ENCODE measurements at regions not wholly inside any gene's neighbourhood (a gene's known extent, or its start where the extent isn't known, plus 50 kb on each side); places are given as distances from the start of the nearest gene placed in this dataset.
"Not testable (repeated sequence)": the region's sequence is repeated elsewhere in the genome, so short reads cannot be mapped to it uniquely, and the experiment has no call there.

DNA sequence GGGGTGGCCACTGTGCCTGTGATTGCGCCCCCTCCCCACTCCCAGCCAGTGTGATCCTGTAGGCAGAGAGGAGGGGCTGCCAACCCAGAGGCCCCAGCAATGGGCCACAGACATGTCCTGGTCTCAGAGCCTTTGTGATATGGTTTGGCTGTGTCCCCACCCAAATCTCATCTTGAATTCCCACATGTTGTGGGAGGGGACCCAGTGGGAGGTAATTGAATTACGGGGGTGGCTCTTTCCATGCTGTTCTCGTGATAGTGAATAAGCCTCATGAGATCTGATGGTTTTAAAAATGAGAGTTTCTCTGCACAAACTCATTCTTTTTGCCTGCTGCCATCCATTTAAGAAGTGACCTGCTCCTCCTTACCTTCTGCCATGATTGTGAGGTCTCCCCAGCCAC, 56.8 kb upstream of the ZNF469 start:
- DNase-seq = no peak

DNA sequence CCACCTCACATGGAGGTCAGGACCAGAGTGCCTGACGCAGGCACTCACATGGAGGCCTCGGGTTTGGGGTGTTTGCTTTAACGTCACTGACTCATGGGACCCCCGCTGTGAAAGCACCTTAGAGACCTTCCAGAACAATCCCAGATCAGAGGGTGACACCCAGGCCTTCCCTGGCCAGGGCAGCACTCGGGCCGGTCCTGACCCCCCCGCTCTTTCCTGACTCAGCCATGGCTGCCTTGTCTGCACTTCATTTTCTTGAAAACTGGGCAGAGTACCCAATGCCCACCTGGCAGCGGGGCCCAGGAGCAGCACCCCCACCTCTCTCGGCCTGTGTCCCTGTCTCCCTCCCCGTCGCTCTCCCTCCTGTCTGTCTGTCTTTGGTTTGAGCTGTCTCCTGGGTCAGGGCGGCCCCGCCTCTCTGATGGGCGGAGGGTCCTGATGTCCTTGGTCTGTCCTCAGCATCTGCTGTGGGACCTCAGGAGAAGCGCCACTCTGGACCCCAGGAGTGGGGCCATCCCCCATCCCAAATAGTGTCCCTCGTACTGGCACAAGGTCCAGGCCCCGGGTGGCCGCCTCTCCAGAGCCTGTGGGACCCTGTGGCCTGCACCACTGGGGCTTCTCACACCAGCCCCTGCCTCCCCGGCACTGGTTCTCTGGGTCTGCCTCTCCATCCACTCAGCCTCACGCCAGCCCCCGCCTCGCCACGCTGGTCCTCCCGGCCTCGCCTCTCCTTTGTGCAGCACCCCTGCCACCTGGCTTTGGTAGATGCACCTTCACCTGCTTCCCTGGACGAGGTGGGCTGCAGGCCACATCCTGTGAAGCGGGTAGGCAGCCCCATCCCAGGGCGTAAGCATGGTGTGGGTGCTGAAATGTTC, 55.9 kb upstream of the ZNF469 start:
- no peak for DNase-seq

DNA sequence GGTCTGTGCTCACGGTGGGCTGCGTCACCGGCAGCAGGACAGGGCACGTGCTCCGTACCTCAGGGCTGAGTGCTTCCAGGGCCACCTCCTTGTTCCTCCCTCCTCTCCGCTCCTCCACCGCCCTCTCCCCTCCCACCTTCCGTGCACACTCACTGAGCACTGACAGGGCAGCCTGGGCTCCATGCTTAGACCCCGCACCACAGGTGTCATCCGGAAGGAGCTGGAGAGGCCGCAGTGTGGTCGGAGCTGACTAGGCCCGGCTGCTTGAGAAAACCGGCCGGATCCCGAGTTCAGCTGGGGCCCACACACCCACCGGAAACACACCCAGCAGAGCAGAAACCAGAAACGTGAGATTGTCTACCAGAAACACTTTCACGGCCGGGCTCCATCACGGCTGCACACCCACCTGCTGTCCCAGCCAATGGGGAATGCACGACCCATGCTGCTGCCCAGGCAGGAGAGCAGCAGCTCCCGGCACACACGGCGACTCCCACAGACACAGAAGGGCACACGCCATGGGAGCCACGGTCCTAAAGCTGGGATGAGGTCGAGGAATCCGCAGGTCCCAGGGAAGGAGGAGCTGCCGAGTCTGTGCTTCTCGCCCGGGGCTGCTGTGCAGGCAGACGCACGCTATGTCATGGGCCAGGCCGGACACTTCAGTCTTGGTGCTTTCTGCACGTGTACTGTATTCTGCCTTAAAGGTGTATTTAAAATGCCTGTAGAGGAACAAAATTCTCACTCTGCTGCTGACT, 55.0 kb upstream of the ZNF469 start:
- DNase-seq = no peak

DNA sequence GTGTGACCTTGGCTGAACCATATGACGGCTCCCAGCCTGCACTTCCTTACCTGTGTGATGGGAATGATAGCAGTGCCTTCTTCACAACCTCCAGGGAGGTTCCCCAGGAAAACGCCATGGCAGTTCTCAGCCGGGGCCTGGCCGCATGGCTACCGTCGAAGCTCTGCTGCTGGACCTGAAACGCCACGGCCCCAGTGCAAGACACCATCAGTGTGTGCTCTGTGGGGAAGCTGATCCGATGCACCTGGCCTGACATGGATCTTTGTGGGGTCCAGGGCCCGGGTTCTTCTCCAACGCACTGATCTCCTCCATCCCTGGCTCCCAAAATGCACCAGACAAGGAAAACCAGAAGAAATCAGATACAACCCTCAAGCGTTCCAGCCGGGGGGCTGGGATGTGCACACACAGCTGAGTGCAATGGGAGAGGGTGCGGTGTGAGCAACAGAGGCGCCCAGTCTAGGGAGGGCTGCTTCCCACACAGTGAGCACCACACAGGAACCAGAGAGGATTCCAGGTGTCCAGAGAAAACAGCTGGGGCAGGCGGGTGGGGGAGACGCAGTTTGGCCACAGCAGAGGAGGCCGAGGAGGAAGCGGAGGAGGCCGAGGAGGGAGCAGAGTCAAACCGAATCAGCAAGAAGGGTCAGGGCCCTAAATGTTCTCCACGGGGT, 54.3 kb upstream of the ZNF469 start:
- DNase-seq = no peak

DNA sequence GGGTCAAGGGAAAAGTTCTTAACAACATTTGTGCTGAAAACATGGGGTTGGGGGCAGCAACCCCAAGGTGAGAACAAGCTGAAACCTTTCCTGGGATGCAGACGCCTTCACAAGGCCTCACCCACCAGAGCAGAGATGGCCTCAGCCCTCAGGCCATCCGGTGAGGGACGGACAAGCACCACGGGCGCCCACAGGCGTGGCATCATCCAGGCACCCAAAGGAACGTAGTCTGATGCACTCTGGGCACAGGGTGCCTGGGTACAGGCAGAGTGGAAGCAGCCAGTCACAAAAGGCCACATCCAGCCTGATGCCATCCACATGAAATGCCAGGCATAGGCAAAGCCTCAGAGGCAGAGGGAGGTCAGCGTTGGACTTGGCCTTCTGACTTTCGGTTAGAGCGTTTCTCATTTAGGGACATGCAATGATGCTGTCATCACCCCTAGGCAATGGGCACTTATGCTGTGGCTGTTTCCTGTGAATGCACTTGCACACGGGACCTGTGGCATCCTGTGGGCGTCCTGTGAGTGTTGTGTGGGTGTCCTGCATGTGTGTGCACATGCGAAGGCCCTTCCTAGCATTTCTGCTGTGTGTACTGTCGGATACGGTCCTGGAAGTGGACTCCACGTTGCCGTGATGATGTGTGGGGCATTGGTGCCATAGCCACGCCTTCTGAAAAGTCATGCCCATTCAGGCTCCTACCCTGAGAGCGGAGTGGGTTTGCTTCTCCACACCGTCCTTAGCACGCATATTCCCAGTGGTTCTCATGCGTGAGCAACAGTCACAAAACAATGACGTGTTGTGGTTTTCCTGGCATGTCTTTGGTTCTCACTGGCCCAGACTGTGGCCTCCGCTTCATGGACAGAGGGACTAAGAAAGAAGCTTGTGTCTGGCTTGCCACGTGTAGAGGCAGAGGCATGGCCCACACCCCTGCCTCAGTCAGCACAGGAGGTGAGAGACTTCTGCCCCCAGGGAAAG, 52.7 kb upstream of the ZNF469 start:
- DNase-seq = no peak

DNA sequence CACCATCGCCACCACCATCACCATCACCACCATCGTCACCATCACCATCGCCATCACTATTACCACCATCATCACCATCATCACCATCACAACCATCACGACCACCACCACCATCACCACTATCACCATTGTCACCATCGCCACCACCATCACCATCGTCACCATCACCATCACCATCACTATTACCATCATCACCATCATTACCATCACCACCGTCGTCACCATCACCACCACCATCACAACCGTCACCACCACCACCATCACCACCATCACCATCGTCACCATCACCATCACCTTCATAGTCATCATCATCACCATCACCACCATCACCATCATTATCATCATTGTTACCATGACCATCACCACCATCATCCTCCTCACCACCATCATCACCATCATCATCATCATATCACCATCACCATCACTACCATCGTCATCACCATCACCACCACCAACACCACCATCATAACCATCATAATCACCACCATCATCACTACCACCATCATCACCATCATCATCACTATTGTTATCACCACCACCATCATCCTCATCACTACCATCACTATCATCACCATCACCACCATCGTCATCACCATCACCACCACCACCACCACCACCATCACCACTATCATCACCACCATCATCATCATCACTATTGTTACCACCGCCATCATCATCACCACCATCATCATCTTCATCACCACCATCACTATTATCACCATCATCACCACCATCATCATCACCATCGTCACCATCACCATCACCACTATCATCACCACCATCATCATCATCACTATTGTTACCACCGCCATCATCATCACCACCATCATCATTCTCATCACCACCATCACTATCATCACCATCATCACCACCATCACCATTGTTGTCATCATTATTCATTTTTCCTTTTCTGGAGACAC, 51.5 kb upstream of the ZNF469 start:
- no peak for DNase-seq

DNA sequence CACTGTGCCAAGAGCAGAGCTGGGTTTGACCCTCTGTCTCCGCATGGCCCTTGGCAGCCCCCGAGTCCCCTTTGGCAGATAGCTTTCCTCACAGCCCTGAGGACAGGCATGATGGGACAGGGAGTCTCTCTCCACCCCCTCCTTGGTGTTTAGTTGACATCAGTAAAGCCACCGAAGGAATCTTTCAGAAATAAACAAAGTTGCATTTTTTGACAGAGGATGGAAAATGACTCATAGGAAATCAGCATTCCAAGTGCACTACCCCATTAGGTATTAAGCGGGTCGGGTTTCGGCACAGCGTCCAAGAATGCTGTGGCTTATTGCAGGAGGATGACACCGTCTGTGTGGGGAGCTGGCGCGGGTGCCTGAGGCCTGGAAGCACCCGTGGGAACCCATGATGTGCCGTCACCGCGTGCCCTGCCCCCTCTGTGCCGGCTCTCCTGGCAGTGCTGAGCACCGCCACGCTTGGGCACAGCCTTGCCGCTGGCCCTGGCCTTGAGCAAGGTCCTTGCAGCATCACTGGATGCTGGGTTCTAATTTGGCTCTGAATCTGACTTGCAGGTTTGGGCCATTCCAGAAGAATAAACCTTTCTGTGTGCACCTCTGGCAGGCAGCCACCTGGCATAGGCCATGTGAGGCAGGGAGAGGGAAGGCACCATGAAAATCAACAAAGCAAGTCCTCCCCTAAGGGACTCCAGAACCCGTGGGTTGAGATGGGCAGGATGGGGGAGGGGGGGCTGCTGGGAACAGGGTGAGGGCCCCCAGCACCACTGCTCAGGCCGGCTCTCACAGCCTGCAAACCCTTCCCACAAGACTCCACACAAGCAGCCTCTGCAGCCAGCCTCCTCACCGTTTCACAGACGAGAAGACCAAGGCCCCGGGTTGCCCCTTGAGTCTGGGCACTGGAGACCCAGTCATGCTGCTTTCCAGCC, 50.5 kb upstream of the ZNF469 start:
- DNase-seq = no peak

DNA sequence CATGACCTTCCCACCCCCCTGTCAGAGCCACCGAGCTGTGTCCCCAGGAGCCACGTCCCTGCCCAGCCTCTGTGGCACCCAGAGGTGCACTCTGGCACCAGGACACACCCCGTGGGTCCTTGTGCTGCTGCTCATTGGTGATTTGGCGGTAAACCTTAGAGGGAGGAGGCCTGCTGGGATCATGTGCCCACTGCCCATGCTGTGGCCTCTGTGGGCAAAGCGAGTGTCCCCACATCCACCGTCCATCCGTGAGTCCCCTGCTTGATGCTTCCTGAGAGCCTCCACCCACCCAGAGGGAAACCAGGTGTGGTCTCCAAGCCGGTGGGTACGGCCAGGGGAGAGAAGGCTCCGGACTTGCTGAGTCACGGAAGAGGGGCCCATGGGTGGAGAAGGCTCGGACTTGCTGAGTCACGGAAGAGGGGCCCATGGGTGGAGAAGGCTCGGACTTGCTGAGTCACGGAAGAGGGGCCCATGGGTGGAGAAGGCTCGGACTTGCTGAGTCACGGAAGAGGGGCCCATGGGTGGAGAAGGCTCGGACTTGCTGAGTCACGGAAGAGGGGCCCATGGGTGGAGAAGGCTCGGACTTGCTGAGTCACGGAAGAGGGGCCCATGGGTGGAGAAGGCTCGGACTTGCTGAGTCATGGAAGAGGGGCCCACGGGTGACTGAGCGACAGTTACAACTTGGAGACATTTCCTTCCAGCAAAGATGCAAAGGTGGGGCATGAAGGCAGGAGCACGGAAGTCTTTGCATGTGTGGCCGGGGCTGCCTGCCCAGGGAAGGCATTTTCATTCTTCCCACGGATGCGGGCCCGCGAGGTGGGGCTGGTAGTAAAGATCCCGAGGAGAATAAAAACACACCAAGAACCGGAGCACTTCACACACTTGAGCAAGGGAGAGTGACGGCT, 49.6 kb upstream of the ZNF469 start:
- DNase-seq = not testable (repeated sequence)

Measured in CD4-positive, alpha-beta T cell treated with Interleukin-10 for 1 hour (primary cell).